ENCODE measurements at regions not wholly inside any gene's neighbourhood (a gene's known extent, or its start where the extent isn't known, plus 50 kb on each side); places are given as distances from the start of the nearest gene placed in this dataset.
"Not testable (repeated sequence)": the region's sequence is repeated elsewhere in the genome, so short reads cannot be mapped to it uniquely, and the experiment has no call there.

- DNase-seq (ENCODE audit: insufficient read length, low spot score), result peak; percentile 32
- FAIRE-seq, result not testable (repeated sequence)
These were observed 167.2 kb downstream of the TBC1D2B start for GRCh38 chr15:77910030-77910911.

- no peak for DNase-seq (ENCODE audit: insufficient read length, low spot score)
- FAIRE-seq, result no peak
These were observed 168.2 kb downstream of the TBC1D2B start for GRCh38 chr15:77909182-77909940.

- not testable (repeated sequence) for DNase-seq (ENCODE audit: insufficient read length, low spot score); FAIRE-seq
These were observed 168.8 kb downstream of the TBC1D2B start for GRCh38 chr15:77908752-77909111.

GRCh38 chr15:77907824-77908751, 169.4 kb downstream of the TBC1D2B start:
- DNase-seq (ENCODE audit: insufficient read length, low spot score), result peak; percentile 33

GRCh38 chr15:77906062-77906990, 171.2 kb downstream of the TBC1D2B start:
- FAIRE-seq; DNase-seq (ENCODE audit: insufficient read length, low spot score): not testable (repeated sequence)

More at GRCh38 chr15:77907824-77908751, 169.4 kb downstream of the TBC1D2B start:
- no peak for FAIRE-seq

- FAIRE-seq (no peak), DNase-seq (ENCODE audit: insufficient read length, low spot score) (no peak)
These were observed 172.1 kb downstream of the TBC1D2B start for GRCh38 chr15:77905301-77905920.

GRCh38 chr15:77904901-77905300, 172.6 kb downstream of the TBC1D2B start:
- no peak for DNase-seq (ENCODE audit: insufficient read length, low spot score)
- FAIRE-seq, result no peak

GRCh38 chr15:77904436-77904821, 173.1 kb downstream of the TBC1D2B start:
- no peak for FAIRE-seq
- DNase-seq (ENCODE audit: insufficient read length, low spot score), result no peak

GRCh38 chr15:77903761-77904435, 173.6 kb downstream of the TBC1D2B start:
- DNase-seq (ENCODE audit: insufficient read length, low spot score); FAIRE-seq: not testable (repeated sequence)

GRCh38 chr15:77902921-77903760, 174.4 kb downstream of the TBC1D2B start:
- DNase-seq (ENCODE audit: insufficient read length, low spot score), result peak; percentile 57
- peak; percentile 57 for FAIRE-seq

- no peak for DNase-seq (ENCODE audit: insufficient read length, low spot score)
- no peak for FAIRE-seq
These were observed 175.4 kb downstream of the TBC1D2B start for GRCh38 chr15:77901921-77902750.

- FAIRE-seq (no peak), DNase-seq (ENCODE audit: insufficient read length, low spot score) (no peak)
These were observed 176.1 kb downstream of the TBC1D2B start for GRCh38 chr15:77901251-77901881.

- FAIRE-seq (peak; percentile 81), DNase-seq (ENCODE audit: insufficient read length, low spot score) (peak; percentile 17)
These were observed 177.1 kb downstream of the TBC1D2B start for GRCh38 chr15:77900331-77900963.

- not testable (repeated sequence) for DNase-seq (ENCODE audit: insufficient read length, low spot score); FAIRE-seq
These were observed 177.7 kb downstream of the TBC1D2B start for GRCh38 chr15:77899776-77900175.

GRCh38 chr15:77898811-77899730, 178.4 kb downstream of the TBC1D2B start:
- FAIRE-seq (no peak), DNase-seq (ENCODE audit: insufficient read length, low spot score) (no peak)

All from HTR-8/SVneo (cell line).